Kidney tubule cell (primary cell): ENCODE measurements at regions not wholly inside any gene's neighbourhood (a gene's known extent, or its start where the extent isn't known, plus 50 kb on each side); places are given as distances from the start of the nearest gene placed in this dataset.

ENCODE experiments used
- DNase-seq: peaks from one replicate; pipeline ENCODE4 v3.0.0-alpha.2; 2018; ENCODE audit warnings: low spot score

DNA sequence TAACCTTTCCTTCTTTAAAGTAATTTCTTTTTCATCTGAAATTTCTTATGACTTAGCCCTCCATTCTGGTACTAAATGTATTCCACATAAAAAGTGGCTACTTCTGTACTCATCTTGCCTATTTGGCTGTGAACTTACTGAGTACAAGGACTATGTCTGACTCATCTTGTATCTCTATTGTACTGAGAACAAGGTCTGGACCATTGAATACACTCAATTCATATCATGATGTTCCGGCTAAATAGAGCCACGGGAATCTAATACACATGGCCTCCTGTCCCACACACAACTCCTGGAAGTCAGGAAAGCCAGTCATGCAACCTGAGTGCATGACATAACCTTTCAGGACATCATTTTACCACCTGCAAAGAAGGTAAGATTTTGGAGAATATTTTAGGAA is 203.9 kb downstream of the PLK2 start:
- peak; percentile 35 for DNase-seq

DNA sequence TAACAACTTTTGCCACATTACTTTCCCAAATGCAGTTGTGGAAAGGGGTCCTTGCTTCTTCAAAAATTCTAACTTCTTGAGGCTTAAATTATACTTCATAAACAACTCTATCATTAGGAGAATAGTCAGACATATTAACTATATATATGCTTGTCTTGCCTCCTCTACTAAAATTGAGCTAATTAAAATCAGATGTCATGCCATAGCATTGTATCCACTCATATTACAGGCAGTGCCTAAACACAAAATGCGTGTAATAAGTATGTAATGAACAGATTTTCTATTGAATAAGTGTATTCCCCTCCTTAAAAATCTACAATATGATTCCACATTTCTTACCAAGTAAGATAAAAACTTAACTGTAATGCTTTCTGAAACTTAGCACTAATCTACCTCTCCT is 204.5 kb downstream of the PLK2 start:
- DNase-seq, result no peak

DNA sequence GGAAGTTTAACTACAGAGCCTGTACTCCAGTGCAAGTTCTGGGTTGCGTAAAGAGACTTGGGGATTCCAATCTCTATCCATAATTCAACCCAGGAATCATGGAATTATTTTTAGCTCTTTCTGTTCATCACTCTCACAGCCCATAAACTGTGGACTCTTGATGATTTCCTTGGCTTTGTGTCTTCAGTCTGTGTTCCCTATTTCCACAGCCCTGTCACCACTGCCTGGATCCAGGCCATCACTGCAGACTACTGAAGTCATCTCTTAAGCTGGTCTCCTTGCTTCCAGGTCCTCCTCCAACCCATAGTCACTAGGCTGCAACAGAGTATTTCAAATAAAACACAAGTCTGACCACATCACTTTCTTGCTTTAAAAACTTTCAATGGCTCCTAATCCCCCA is 211.7 kb downstream of the PLK2 start:
- DNase-seq, result no peak

DNA sequence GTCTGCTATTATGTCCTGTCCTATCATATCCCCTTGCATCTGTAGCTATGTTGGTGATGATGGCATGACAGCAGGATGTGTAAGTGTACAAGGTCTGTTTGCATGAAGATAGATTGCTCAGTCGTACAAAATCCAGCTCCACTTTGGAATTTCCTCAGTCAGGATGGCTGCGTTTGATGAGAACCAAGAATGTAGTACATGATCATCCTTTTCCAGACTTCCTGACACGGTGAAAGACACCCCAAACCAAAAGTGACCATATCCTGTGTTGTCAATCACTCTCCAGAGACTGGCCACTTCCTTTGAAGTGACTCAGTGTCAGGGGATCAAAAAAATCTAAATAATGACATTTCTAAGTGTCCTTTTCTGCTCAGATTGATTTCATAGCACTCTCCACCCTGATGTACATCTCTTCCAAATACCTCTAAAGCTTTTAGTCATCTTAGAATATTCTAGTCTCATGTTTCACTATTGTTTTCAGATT is 213.4 kb downstream of the PLK2 start:
- DNase-seq, result peak; percentile 75

DNA sequence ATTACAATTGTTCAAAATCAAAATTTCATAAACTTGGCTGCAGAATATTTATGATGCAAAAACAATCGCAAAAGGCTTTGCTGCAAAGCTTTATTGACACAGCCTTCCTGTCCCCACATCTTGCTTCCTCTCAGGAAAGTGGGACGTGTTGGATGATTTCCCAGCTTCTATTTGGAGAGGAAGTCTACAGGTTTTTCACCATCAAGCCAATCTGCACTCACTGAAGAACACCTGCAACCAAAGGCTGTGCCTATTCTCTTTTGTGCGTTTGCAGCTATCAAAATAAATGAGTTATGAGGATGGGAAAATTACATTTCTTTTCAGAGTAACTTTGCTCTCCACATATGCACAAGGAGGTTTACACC is 214.4 kb downstream of the PLK2 start:
- DNase-seq, result no peak

DNA sequence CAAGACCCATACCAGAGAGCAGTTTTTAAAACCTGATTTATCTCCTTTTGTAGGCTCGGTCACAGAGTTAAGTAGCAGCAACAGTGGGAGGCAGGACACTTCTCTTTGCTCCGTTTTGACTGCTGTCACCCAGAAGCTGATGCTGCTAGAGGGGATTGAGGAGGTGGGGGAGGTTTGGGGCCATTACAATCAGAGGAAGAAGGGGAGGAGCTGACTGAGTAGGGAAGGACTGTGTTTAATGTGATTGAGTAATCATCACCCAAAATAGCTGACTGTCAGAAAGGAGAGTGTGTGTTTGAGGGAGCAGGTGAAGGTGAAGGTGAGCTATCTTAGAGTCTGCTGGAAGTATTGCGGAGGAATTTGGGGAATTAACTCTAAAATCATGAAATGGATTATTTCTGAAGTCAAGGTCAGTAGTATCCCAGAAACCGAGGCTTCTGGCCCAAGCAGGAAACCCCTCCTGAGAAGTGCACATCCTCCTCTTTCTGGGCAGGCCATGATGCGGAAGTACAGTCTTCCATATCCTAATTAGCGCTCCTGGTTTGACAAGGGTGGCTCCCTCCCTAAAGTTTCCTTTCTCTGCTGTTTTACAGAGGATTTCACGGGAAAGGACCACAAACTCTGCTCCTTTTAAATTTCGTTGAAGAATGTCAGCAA is 214.9 kb downstream of the PLK2 start:
- no peak for DNase-seq

DNA sequence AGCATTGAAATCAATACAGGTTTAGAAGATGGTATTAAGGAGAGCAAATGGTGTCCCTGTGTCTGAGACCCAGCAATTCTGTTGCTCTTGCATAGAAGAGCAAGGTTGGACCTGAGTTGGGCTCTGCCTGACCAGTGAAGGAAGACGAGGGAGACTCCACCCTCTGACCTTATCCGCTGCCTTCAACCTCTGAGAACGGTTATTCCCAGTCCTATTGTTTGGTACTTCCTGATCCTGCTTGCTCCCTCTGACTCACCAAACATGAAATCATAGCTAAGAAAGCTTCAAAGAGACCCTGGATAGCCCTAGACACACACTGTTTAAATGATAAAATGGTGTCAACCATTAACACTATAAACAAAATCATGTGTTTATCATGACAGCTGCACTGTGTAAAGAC is 218.5 kb downstream of the PLK2 start:
- DNase-seq, result peak; percentile 78

DNA sequence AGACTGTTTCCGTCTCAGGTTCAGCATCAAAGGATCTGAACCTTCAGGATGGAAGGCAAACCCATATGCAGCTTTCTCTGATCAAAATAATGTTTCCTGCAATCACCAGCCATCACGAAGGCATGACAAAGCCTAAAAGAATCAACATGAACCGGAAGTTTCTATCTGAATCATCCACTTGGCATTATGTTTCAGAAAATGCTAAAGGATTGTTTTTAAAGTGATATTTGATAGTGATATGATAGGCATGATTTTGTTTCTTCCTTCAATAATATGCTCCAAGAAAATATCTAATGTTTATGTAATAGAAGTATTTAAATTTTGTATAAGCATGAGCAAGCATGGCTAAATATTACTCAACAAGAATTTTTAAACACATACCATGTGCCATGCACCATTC is 219.6 kb downstream of the PLK2 start:
- DNase-seq, result peak; percentile 67

DNA sequence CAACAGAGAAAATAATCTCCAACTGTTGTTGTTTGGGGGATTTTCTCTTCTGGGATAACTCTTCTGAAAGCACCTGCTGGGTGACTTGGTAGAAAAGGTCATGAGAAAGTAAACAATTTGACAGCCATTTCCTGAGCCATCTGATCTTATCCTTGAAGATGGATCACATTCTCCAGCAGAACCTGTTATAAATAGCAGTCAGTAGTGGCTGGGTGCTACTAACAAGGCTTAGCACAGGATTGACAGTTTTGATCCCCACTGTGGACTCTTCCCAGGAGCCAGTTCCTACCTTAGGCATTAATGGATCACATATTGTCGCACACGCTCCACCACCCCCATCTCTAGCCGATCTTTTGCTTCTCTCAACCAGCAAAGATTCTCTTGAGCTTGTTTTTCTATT is 220.2 kb downstream of the PLK2 start:
- no peak for DNase-seq

DNA sequence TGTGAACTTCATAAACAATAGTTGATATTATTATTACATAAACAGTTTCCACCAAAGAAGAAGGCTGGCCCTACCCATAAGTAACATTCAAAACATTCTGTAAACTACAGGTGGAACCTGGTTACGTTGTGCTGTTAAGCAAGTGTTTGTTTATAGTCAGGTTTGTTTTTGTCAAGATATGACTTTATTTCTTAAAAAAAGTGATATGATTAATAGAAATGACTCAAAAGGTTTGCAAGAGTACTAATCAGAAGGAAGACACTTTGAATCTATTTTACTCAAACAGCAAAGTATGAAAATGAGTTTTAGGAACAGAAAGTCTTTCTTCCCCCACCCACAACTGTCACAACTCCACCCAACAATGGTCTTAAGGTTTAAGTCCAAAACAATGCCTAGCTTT is 220.8 kb downstream of the PLK2 start:
- no peak for DNase-seq

DNA sequence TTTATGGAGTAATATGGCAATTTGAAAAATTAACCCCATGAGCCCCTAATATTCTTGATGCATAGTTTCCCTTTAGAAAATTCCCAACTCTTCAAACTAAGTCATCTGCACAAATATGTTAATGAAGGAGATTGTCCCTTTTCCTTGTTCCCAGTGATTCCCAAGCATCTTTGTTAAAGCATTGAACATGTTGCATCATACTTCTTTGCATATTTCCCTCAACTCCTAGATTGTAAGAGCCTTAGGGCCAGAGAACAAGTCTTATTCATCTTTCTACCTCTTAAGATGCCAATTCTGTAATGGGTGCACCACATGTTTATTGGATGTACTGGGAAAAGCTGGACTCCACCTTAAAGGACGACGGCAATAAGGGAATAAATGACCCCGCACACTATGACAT is 223.4 kb downstream of the PLK2 start:
- no peak for DNase-seq

DNA sequence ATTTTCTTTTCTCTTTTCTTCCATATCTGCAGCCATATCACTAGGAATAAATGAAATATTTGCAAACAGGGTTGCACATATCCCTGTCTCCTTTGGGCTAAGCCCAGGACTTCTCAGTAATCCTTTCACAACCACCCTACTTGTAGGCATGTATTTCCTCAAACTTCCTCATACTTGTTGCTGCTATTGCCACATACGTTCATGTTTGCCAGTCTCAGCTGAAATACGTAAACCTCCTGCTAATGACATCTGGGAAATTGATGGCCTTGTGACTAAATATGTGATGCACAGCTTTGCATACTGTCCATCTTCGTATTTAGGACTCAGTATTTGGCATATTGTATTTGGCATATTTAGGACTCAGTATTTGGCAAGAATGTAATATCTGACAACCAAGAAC is 224.6 kb downstream of the PLK2 start:
- DNase-seq, result peak; percentile 55

DNA sequence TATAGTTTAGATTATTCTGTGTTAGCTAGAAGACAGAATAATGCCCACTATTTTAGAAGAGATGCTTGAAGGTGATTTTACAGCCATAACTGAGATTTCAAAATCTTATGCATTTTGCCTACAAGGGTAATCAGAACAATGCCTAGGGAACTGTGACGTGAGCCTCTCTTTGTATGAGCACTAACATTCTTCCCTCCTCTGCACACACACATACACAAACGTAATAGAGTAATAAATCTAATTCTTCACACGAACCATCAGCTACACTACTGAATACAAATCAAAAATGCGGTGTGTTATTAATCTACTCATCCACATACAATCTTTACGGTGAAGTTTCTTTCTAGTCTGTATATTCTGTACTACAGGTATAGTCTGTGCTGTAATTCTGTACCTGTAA is 227.8 kb downstream of the PLK2 start:
- DNase-seq, result no peak

DNA sequence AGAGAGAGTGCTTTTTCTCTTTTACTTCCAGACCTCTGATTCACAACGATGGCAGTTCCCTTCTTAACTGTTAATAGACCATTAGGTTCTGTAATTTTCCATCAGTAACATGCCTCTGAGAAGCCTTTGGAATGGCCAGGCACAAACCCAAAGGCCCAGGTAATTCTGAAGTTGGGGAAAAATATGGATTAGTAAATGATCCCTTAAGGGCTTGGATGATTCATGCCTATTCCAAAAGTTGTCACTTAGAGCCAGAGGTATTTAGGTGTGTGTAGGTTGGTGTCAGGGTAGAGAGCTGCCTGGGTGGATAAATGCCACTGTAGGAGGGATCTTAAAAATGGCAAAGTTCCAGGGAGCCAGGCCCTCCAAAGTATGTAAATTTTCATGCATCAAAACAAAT is 228.8 kb downstream of the PLK2 start:
- peak; percentile 69 for DNase-seq

DNA sequence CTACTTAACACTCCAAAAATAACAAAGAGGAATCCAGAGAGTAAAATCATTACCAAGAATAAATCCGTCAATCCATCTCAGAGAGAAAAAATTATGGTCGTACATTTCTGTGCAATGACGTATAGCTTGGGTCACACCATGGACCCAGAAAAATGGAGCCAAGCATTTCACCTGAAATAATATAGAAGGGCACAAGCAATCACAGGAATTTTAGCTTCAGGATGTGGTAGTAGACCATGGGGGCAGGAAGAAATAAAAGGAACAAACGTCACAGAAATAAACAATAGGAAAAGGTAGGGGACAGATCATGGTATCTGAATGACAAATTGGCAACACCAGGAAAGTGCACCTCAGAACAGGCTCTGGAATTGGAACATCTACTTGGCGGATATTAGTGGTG is 231.0 kb downstream of the PLK2 start:
- DNase-seq, result no peak

DNA sequence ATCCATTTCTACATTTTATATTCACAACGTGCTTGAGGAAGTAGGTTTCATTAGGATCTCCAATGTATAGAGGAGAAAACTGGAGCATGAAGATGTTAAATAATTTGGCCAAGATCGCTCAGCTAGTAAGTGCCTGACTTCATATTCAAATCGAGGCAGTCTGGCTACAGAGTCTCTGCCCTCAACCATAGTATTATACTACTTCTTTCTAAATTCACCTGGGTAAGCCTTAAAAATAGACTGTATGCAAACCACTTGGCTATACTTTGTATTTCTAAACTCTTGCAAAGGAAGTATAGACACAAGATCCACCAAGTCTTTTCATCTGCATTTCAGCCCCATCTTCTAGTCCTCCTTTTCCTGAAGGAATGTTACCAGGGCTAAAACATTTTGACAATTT is 232.0 kb downstream of the PLK2 start:
- no peak for DNase-seq

DNA sequence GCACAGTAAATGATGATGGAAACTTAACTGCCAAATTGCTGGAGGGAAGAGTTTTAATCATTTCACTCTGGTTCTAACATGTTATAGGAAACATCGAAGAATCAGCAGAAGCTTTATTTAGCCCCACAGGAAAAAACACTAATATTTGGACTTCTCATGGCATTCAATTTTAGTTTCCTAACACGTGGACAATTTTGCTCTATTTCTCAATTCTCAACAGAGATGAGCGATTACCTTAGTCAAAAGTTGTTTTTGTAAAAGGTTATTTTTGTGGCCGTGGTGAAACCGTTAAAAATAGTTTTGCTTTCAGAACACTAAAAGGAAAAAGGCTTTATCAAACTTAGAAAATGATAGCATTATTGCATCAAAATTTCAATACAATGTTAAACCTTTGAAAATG is 235.2 kb downstream of the PLK2 start:
- DNase-seq, result no peak

DNA sequence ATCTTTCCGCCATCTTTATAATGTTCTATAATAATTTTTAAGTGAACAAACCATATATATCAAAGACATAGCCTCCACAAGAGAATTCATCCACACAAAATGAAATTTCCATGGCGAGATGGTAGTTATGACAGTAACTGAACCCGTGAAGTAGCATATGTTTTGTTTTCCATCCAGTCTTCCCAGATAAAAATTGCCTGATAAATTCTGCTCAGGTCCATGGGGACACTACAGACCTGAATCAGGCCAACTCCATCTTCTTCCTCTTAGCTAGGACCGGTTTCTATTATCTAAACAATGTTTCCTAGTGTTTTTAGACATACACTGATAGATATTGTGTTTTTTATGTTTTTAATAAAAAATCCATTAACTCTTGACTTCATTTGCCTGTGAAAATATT is 235.7 kb downstream of the PLK2 start:
- no peak for DNase-seq

DNA sequence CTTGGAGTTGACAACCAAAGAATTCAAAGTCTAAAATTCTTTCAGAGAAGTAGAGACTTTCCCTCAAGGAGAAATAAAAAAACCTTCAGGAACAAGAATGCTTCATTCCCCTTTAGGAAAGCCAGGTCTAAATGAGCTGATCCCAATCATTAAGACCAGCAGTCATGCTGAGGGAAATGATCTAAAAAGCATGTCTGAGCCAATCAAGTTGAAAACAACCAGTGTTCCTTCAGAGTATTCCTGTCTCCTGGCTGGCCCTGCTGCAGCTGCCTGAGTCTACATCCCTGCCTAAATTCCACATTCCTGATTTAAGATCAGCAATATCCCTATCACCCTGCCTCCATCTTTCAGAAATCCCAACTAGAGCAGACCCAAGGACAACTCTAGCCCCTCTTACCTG is 244.5 kb downstream of the PLK2 start:
- DNase-seq, result no peak

DNA sequence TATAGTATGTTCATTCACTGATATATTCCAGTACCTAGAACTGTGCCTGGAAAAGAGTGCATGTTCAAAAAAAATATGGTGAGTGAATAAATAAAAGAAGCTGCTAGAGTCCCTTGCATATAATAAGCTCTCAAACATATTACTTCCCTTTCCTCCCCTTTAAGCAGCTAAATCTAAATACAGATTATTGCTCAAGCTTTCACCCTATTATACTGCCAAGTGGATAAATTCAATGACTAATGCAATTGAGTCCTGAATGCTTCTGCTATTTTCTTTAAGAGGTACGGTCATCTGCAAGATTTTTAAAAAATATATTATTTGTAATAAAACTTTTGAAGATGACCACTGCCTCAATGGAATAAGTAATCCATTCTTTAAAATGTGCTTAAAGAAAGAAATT is 248.4 kb downstream of the PLK2 start:
- no peak for DNase-seq

DNA sequence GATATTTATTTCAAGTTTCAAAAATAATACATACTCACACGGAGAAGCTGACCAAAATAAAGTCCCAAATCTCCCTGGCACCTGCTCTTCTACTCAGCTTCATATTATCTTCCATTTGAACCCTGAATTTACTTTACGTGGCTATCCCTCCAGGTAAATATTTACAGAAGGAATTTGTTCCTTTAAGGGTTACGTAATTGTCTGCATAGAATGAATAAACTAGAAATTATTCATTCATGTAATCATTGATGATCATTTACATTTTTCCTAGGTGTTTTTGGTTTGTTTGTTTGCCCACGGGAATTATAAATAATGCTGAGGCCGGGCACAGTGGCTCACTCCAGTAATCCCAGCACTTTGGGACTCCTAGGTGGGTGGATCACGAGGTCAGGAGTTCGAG is 251.2 kb downstream of the PLK2 start:
- DNase-seq, result no peak

DNA sequence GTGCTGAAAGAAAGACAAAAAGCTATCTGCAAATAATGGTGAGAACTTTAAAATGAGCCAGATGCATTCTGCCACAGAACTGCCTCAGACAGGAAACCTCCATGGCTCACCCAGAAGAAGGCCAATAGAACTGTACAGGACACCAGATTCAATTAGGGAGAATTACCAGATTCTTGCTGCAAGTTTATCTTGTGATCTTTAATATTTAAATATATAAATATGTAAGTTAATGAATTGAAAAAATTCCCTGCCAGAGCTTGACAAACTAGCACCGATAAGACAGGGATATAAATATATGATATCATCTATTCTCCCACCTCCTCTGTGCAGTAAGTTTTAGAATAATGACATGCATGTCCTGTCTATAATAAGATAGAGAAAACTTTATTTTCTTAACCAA is 252.8 kb downstream of the PLK2 start:
- no peak for DNase-seq

DNA sequence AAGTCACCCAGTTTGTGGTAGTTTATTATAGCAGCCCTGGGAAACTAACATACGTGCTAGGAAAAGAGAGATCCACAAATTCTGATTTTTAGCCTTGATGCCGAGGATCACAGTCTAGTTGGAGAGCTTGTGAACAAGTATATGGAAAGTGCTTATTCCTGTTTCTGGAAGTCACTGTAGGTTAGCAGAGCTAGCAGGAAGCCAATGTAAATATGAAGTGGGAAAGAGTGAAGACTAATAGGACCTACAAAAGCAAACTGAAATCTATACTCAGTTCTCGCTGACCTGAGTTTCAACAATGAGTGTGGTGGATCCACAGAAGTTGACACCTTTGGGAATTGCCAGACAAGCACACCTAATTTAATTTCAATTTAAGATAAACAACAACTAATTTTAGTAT is 254.9 kb downstream of the PLK2 start:
- DNase-seq, result no peak

DNA sequence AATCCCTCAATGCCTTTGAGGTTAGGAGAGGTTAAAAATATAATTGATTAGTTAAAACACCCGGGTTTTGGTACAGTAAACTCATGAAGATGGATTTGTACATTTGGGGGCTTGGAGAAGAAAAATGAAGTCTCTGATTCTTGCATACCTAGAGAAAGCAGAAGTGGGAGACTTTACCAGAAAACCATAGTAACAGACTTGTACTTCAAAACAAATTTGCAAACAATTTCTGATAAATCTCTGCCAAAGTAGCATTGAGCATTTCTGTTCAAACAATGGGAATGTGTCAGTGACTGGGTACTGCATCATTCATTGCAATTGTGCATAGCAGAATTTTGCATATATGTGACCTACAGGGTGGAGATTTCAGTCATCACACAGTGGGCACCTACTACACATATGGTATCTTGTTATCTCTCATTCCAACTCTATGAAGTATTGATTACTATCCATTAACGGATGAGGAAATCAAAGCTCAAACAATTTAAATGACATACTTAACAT is 256.9 kb downstream of the PLK2 start:
- DNase-seq, result no peak
